K562 (cell line): ENCODE measurements at regions not wholly inside any gene's neighbourhood (a gene's known extent, or its start where the extent isn't known, plus 50 kb on each side); places are given as distances from the start of the nearest gene placed in this dataset.

ENCODE experiments used
- ATAC-seq: fragments of 200-7000 bp; cut with Tn5 transposase; 3 replicates; pipeline ENCODE4 v1.9.1; 2020; ENCODE audit warnings: moderate library complexity
- BruUV-seq: library from RNA; stranded (reverse); fragments of 400-500 nt; replicated peaks from 2 replicates; lab custom pipeline; 2021; lab: Mats Ljungman, UMichigan
- CTCF ChIA-PET: fragments of 300-600 bp; formaldehyde crosslinking; extraction: SDS; loops from one replicate; lab custom pipeline; 2021; ENCODE audit warnings: low intra/inter-chr PET ratio; lab: Yijun Ruan, JAX
- POLR2A ChIA-PET: fragments of 300-600, 350-650 bp; sonication (Branson Sonifier 250); formaldehyde crosslinking; extraction: SDS; loops from one replicate; lab custom pipeline; 2021; ENCODE audit warnings: antibody characterized with exemption, inconsistent platforms; lab: Yijun Ruan, JAX
- DNase-seq, 4 experiments: peaks; one replicate each; pipeline versions ENCODE4 v3.0.0 to v3.0.0-alpha.2; 2011 to 2018; ENCODE audit warnings: low spot score in 3 of 4, mixed read lengths in 3 of 4; ENCODE audit errors: extremely low read depth in 1 of 4
- FAIRE-seq: peaks from 2 replicates; lab custom pipeline; 2011; peaks lifted over from hg19 to GRCh38; lab: Jason Lieb, UNC
- H2AFZ ChIP-seq: 2 replicates; pipeline ENCODE4 v1.6.0; 2011; ENCODE audit warnings: low read depth, low read length, control low read depth, inconsistent platforms
- H3K27ac ChIP-seq: fragments of 200-600 bp; 3 replicates; pipeline ENCODE4 v1.8.0; 2011; ENCODE audit warnings: low read depth, mild to moderate bottlenecking, control low read depth, inconsistent platforms, low read length, moderate library complexity, mixed read lengths; ENCODE audit errors: extremely low read depth
- H3K27me3 ChIP-seq, 2 experiments: fragments of 300-600 bp in 1 of 2; 2 replicates in 1 of 2; 3 replicates in 1 of 2; pipeline versions ENCODE4 v1.6.0 to v1.8.0; 2011; ENCODE audit warnings: inconsistent platforms in 2 of 2, low read length in 2 of 2, mild to moderate bottlenecking in 1 of 2, mixed read lengths in 1 of 2, moderate library complexity in 1 of 2; ENCODE audit not compliant: control insufficient read depth in 2 of 2, insufficient read depth in 2 of 2
- H3K36me3 ChIP-seq: fragments of 300-600 bp; 3 replicates; pipeline ENCODE4 v1.8.0; 2011; ENCODE audit warnings: mild to moderate bottlenecking, low read length, inconsistent platforms; ENCODE audit not compliant: control insufficient read depth, insufficient read depth
- H3K4me1 ChIP-seq, 2 experiments: fragments of 200-600 bp in 1 of 2; replicated peaks in 1 of 2; 2 replicates in 1 of 2; 3 replicates in 1 of 2; pipeline versions ENCODE4 v1.5.1 to v1.8.0; 2011; ENCODE audit warnings: inconsistent platforms in 2 of 2, low read length in 2 of 2, mild to moderate bottlenecking in 1 of 2, mixed read lengths in 1 of 2, moderate library complexity in 1 of 2; ENCODE audit not compliant: control insufficient read depth in 2 of 2, insufficient read depth in 2 of 2
- H3K4me2 ChIP-seq: 2 replicates; pipeline ENCODE4 v1.6.1; 2011; ENCODE audit warnings: low read length, control low read depth, inconsistent platforms, mixed read lengths; ENCODE audit not compliant: insufficient read depth
- H3K4me3 ChIP-seq: fragments of 200-600 bp; sonication (generic), shearing (Covaris generic); 2 replicates; pipeline ENCODE4 v1.5.1; 2016; ENCODE audit warnings: control low read depth, inconsistent platforms
- H3K79me2 ChIP-seq: fragments of 200-600 bp; 3 replicates; pipeline ENCODE4 v1.8.0; 2011; ENCODE audit warnings: low read length, inconsistent platforms; ENCODE audit not compliant: control insufficient read depth, insufficient read depth
- H3K9ac ChIP-seq, 2 experiments: 2 replicates each; pipeline versions ENCODE4 v1.6.0 to v1.6.1; 2011; ENCODE audit warnings: low read depth in 2 of 2, low read length in 2 of 2, control low read depth in 1 of 2, inconsistent platforms in 1 of 2, mild to moderate bottlenecking in 1 of 2, mixed read lengths in 1 of 2; ENCODE audit not compliant: insufficient read depth in 1 of 2
- H3K9me1 ChIP-seq: one replicate; pipeline ENCODE4 v1.6.0; 2011; ENCODE audit warnings: inconsistent platforms, mild to moderate bottlenecking, low read length, moderate library complexity; ENCODE audit not compliant: control insufficient read depth, insufficient read depth
- H3K9me3 ChIP-seq: replicated peaks from 2 replicates; pipeline ENCODE4 v1.5.1; 2011; ENCODE audit warnings: low read depth, low read length, inconsistent platforms; ENCODE audit not compliant: control insufficient read depth, insufficient read depth
- H4K20me1 ChIP-seq: replicated peaks from 2 replicates; pipeline ENCODE4 v1.6.1; 2011; ENCODE audit warnings: low read length, inconsistent platforms, mixed read lengths; ENCODE audit not compliant: control insufficient read depth, insufficient read depth
- C11orf30 ChIP-seq: fragments of 450-650 bp; IDR thresholded peaks from 2 replicates; pipeline ENCODE4 v1.6.1; 2016; ENCODE audit warnings: low read depth, mild to moderate bottlenecking
- ETV6 ChIP-seq, 3 experiments: fragments of 150-350 bp in 1 of 3; sonication (generic) in 1 of 3; formaldehyde crosslinking in 1 of 3; IDR thresholded peaks; 2 replicates each; pipeline versions ENCODE4 v1.6.1 to v1.8.0; 2014 to 2022; ENCODE audit warnings: borderline replicate concordance in 2 of 3, low read depth in 2 of 3, antibody characterized with exemption in 1 of 3, low read length in 1 of 3, mild to moderate bottlenecking in 1 of 3, missing genetic modification reagents in 1 of 3
- GABPA ChIP-seq: fragments of 200-800 bp; sonication (Bioruptor generic); conservative IDR thresholded peaks from 2 replicates; pipeline ENCODE4 v1.6.1; 2016; ENCODE audit warnings: low read depth, missing genetic modification characterization, missing compliant biosample characterization
- ILF3 ChIP-seq: fragments of 450-650 bp; IDR thresholded peaks from 2 replicates; pipeline ENCODE4 v1.6.1; 2018; ENCODE audit warnings: antibody characterized with exemption, mild to moderate bottlenecking, moderate library complexity, borderline replicate concordance
- KHSRP ChIP-seq: fragments of 450-650 bp; IDR thresholded peaks from 2 replicates; pipeline ENCODE4 v1.6.1; 2017
- MAFF ChIP-seq: IDR thresholded peaks from 2 replicates; pipeline ENCODE4 v1.6.1; 2012; ENCODE audit warnings: low read length, improper control_type of control experiment
- MAFG ChIP-seq: fragments of 450-650 bp; conservative IDR thresholded peaks from 2 replicates; pipeline ENCODE4 v1.6.1; 2016; ENCODE audit warnings: missing genetic modification characterization, missing compliant biosample characterization
- NCOA6 ChIP-seq: fragments of 450-650 bp; IDR thresholded peaks from 2 replicates; pipeline ENCODE4 v1.6.1; 2017; ENCODE audit warnings: mild to moderate bottlenecking
- NFYB ChIP-seq: IDR thresholded peaks from 2 replicates; pipeline ENCODE4 v1.6.1; 2011; ENCODE audit warnings: mild to moderate bottlenecking, moderate library complexity; ENCODE audit not compliant: insufficient read length; ENCODE audit errors: extremely low read depth
- POLR2G ChIP-seq: fragments of 200-400 bp; formaldehyde crosslinking; IDR thresholded peaks from 2 replicates; pipeline ENCODE4 v1.6.1; 2017; ENCODE audit warnings: low read depth, mild to moderate bottlenecking, antibody characterized with exemption, low read length, moderate library complexity
- TFAM ChIP-seq: fragments of 250-450 bp; sonication (Bioruptor Pico); conservative IDR thresholded peaks from 2 replicates; pipeline ENCODE4 v1.5.0; 2021; ENCODE audit warnings: mild to moderate bottlenecking, moderate library complexity
- ZNF124 ChIP-seq: sonication (generic); formaldehyde crosslinking; IDR thresholded peaks from 2 replicates; pipeline ENCODE4 v1.8.1; 2022; ENCODE audit warnings: missing genetic modification reagents
- ZNF165 ChIP-seq: fragments of 250-450 bp; sonication (Bioruptor Pico); IDR thresholded peaks from 2 replicates; pipeline ENCODE4 v1.4.0; 2020; ENCODE audit warnings: borderline replicate concordance
- ZNF23 ChIP-seq: fragments of 250-450 bp; sonication (Bioruptor Pico); IDR thresholded peaks from 2 replicates; pipeline ENCODE4 v1.4.0; 2020; ENCODE audit warnings: mild to moderate bottlenecking
- ZNF316 ChIP-seq: fragments of 450-650 bp; IDR thresholded peaks from 2 replicates; pipeline ENCODE4 v1.6.1; 2016
- ZNF324 ChIP-seq: fragments of 250-450 bp; sonication (Bioruptor Pico); IDR thresholded peaks from 2 replicates; pipeline ENCODE4 v1.4.0; 2020; ENCODE audit warnings: mild to moderate bottlenecking
- WGBS: fragments of 100-300 bp; shearing (Covaris generic); methylation state at CpG from one replicate; pipeline ENCODE4 v1.1.6; 2016; ENCODE audit warnings: low coverage, mixed read lengths; ENCODE audit not compliant: insufficient coverage; ENCODE audit errors: missing lambda C conversion rate; 5-methylcytosine and 5-hydroxymethylcytosine counted together
- in situ Hi-C: fragments of 300-500 bp; cut with MboI; formaldehyde crosslinking; loops from 4 replicates; pipeline ENCODE4 v1.15.0; 2018; ENCODE audit warnings: inconsistent platforms, mixed read lengths
- intact Hi-C: fragments of 100-400 bp; cut with micrococcal nuclease; formaldehyde crosslinking; loops from 2 replicates; pipeline ENCODE4 v1.14.2; 2022
- TF ChIP-seq, protein P1 (sequence below): fragments of 450-650 bp; formaldehyde crosslinking; IDR thresholded peaks from 2 replicates; pipeline ENCODE4 v1.4.0; 2022; ENCODE audit warnings: missing genetic modification characterization
- TF ChIP-seq, protein P2 (sequence below): fragments of 200-800 bp; sonication (Bioruptor generic); IDR thresholded peaks from 2 replicates; pipeline ENCODE4 v1.6.1; 2016; ENCODE audit warnings: missing genetic modification characterization, missing compliant biosample characterization

DNA sequence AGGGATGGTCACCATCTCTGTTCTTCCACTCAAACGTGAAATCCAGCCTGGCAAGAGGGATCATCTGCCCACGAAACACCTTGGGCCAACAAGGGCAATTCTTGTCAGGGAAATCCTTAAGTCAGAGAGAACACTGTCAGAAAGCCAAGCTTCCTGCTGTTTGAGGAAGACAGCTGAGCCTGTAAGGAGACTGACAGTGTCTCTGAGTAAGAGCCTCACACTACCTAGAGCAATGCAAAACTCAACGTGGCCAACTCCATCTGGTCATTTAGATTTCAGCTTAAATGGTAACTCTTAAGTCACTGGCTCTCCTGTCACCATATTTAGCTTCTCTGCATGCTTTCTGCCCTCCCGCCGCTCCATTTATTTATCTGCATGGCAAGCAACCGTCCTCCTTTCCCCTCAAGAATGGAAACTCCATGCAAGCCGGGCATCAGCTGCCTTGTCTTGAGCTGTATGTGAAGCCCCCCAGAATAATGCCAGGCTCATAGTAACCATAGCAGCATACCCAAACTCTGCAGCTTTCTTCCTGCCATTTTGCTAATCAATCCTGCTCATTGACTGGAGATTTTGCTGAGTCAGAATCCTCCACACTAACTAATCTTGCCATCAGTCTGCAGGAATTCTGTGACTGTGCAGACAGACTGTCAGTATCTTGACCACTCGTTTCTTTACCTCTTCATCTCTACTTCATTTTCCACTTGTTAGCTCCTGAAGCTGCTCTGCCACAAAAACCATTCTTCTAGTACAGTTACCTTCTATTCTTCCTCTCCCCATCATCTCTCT lies 159.8 kb downstream of the IRS2 start:
- H3K9me1 ChIP-seq = no peaks in the 10 kb centered on the region
- ATAC-seq (no peak), FAIRE-seq (no peak), DNase-seq (no peak)
- H3K9me3 ChIP-seq = no peaks in the 10 kb centered on the region
- no peak overlapping the region for H3K4me2 ChIP-seq
- ChIA-PET POLR2A (no interaction called here), CTCF (no interaction called here)
- in situ Hi-C loops (no loop called here), intact Hi-C loops (no loop called here)
- H3K36me3 ChIP-seq = no peaks in the 10 kb centered on the region
- H3K9ac ChIP-seq = no peak overlapping the region
- no peaks in the 10 kb centered on the region for H4K20me1 ChIP-seq
- no peak overlapping the region for H3K27ac ChIP-seq
- BruUV-seq = no TSS peak
- no peak overlapping the region for H2AFZ ChIP-seq
- H3K4me3 ChIP-seq = no peak overlapping the region
- no peaks in the 10 kb centered on the region for H3K27me3 ChIP-seq
- no peaks in the 10 kb centered on the region for H3K4me1 ChIP-seq
- no peaks in the 10 kb centered on the region for H3K79me2 ChIP-seq
- WGBS = 0% methylated on average over 8 of the region's 8 CpGs
- TF ChIP-seq ZNF124 (CRISPR knock-in tag) (no peak), ETV6 (IDR thresholded peaks at IDR 0.05; ENCODE audit: borderline replicate concordance in 1 of 2, low read depth in 2 of 2, low read length in 1 of 2) (no peak), ETV6 (CRISPR knock-in tag; IDR thresholded peaks at IDR 0.05; ENCODE audit: borderline replicate concordance) (no peak), NFYB (no peak), POLR2G (no peak), ILF3 (no peak), GABPA (tag) (no peak), ZNF324 (no peak), MAFG (tag) (peak; percentile 83), ZNF316 (peak; percentile 80), ZNF165 (CRISPR knock-in tag) (no peak), TFAM (CRISPR knock-in tag) (no peak), KHSRP (no peak), MAFF (peak; percentile 67), ZNF23 (no peak), NCOA6 (no peak), C11orf30 (peak; percentile 72)
- TF ChIP-seq, protein P1, sequence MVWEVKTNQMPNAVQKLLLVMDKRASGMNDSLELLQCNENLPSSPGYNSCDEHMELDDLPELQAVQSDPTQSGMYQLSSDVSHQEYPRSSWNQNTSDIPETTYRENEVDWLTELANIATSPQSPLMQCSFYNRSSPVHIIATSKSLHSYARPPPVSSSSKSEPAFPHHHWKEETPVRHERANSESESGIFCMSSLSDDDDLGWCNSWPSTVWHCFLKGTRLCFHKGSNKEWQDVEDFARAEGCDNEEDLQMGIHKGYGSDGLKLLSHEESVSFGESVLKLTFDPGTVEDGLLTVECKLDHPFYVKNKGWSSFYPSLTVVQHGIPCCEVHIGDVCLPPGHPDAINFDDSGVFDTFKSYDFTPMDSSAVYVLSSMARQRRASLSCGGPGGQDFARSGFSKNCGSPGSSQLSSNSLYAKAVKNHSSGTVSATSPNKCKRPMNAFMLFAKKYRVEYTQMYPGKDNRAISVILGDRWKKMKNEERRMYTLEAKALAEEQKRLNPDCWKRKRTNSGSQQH (CRISPR knock-in tag) = no peak
- TF ChIP-seq, protein P2, sequence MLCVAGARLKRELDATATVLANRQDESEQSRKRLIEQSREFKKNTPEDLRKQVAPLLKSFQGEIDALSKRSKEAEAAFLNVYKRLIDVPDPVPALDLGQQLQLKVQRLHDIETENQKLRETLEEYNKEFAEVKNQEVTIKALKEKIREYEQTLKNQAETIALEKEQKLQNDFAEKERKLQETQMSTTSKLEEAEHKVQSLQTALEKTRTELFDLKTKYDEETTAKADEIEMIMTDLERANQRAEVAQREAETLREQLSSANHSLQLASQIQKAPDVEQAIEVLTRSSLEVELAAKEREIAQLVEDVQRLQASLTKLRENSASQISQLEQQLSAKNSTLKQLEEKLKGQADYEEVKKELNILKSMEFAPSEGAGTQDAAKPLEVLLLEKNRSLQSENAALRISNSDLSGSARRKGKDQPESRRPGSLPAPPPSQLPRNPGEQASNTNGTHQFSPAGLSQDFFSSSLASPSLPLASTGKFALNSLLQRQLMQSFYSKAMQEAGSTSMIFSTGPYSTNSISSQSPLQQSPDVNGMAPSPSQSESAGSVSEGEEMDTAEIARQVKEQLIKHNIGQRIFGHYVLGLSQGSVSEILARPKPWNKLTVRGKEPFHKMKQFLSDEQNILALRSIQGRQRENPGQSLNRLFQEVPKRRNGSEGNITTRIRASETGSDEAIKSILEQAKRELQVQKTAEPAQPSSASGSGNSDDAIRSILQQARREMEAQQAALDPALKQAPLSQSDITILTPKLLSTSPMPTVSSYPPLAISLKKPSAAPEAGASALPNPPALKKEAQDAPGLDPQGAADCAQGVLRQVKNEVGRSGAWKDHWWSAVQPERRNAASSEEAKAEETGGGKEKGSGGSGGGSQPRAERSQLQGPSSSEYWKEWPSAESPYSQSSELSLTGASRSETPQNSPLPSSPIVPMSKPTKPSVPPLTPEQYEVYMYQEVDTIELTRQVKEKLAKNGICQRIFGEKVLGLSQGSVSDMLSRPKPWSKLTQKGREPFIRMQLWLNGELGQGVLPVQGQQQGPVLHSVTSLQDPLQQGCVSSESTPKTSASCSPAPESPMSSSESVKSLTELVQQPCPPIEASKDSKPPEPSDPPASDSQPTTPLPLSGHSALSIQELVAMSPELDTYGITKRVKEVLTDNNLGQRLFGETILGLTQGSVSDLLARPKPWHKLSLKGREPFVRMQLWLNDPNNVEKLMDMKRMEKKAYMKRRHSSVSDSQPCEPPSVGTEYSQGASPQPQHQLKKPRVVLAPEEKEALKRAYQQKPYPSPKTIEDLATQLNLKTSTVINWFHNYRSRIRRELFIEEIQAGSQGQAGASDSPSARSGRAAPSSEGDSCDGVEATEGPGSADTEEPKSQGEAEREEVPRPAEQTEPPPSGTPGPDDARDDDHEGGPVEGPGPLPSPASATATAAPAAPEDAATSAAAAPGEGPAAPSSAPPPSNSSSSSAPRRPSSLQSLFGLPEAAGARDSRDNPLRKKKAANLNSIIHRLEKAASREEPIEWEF (CRISPR knock-in tag) = no peak
